Fibroblast of peridontal ligament (primary cell): ENCODE measurements at regions not wholly inside any gene's neighbourhood (a gene's known extent, or its start where the extent isn't known, plus 50 kb on each side); places are given as distances from the start of the nearest gene placed in this dataset.

Experiments used
- DNase-seq: peaks from one replicate; pipeline ENCODE4 v3.0.0-alpha.2; 2010; ENCODE audit errors: extremely low read depth

DNA sequence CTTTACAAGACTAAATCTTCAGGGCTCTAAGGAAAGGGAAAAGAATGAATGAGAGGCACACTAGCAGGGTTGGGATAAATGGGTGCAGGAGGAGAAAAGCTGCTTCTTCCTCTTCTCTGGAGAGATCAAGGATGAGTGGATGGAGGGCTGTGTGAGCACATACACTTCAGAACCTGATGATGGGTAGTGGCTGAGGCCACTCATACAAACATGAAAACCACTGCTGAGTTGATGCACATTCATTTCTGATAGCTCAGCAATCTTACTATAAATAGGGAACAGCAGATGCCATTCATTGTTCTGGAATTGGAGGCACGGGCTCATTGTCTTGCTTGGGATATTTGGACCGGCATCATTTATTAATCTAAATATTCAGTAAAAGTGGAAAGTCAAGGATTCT lies 152.4 kb upstream of the KCTD1 start:
- no peak for DNase-seq

- no peak for DNase-seq
Observed at GRCh38 chr18:26700201-26700600, 151.8 kb upstream of the KCTD1 start.

- DNase-seq, result no peak
Observed at GRCh38 chr18:26697186-26697884, 149.0 kb upstream of the KCTD1 start.

- DNase-seq, result no peak
Observed at GRCh38 chr18:26696786-26697185, 148.4 kb upstream of the KCTD1 start.

GRCh38 chr18:26696308-26696707 lies 148.0 kb upstream of the KCTD1 start:
- no peak for DNase-seq

DNA sequence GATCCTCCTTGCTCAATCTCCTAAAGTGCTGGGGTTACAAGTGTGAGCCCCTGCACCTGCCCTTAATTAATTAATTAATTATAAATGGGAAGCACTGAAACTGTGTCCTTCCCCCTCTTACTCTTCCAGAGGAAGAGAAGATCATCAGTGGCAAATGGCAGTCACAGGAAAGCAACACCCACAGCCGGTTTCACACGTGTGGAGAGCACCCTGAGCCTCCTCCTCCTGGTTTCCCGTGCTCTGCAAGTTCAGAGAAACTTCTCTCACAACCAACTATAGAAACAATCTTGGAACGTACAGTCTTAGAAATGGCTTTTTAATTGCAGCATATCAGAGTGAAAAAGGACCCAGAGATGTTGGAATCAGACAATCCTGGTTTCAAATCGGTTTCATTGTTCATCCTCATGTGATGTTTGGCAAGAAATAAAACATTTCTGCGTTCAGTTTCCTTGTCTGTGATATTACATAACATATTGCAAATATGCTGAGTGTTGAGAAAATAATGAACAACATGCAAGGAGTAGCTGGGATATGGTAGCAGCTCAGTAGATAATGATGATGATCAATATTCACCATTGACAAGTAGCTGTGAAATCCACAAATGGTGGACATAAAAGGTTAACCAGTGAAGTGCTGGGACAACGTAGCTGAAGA lies 141.0 kb upstream of the KCTD1 start:
- no peak for DNase-seq

DNA sequence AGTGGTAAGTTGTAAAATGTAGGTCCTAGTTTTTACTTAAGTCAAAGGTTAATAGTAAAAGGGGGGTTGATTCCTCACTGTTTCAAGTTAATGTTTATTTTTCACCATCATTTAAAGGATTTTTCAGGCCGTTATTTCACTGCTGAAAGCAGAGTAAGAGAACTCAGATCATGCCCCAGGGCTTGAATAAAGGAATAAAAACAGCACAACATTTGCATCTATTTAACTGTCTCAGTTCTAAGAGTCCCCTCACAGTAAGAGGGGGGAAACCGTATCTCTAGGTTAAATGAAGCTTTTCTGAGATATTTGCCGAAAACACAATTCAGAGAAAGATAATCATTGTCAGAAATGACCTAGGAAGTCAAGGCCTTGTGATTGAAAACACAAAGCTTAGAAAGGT lies 138.2 kb upstream of the KCTD1 start:
- no peak for DNase-seq

- no peak for DNase-seq
Observed at GRCh38 chr18:26685438-26686157, 137.2 kb upstream of the KCTD1 start.

DNA sequence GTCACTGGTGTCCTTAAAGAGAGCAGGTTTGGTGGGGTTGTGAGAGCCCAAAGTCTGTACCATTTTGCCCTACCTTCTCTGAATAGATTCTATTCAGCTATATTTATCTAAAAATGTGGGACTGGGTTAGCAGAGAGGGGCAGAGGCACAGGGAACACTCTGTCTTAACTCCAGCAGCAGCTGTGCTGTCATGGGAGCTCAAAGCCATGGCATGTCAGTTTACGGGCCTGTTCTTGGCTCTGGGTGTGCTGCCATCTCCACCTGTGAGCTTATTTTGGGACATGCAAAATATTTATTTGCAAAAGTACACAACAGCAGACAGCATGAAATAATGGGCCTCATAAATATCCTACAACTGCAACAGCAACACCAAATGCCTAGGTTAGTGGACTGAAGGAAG lies 129.6 kb upstream of the KCTD1 start:
- no peak for DNase-seq

GRCh38 chr18:26667046-26667445 lies 118.7 kb upstream of the KCTD1 start:
- no peak for DNase-seq

GRCh38 chr18:26662996-26663395 lies 114.6 kb upstream of the KCTD1 start:
- DNase-seq, result no peak

DNA sequence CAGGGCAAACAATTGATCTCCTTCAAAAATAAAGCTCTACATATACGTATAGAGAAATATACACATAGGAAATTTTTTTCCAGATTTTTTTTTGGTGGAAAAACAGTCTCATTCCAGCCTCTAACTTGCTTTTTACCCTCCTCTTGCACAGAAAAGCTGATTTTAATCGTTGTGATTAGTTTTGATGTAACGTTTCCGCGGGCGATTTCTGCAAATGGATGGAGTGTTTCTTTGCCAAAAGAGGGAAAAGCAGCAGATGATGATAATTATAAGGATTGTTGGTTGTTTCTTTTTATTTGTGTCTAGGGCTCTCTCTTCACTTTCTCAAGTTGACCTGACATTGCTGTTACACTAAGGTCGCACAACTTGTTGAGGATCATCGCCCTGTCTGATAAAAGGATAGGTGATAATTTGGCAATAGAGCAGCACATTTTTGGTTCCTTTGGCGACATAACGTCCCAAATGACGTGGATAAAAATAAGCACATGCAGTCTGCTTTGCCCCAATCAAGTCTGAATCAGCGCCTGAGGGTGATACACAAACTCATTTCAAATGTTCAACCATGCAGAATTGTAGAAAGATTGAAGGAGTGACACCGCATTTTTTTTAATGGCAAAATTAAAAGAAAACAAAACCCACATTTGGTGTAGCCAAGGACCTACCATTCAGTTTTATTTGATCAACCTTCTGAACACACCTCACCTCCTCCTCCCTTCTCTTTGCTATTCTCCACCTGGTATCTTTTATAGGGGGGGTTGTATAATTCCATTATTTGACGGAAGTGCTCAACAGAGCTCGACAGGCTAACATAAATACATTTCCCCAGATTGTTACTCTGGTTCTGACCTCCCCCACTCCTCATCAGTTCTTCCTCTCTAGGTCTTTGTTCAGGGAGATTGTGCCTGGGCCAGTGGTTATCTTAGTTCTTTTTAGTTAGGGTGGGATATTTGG lies 109.6 kb upstream of the KCTD1 start:
- DNase-seq, result no peak

- peak; percentile 42 for DNase-seq
Observed at GRCh38 chr18:26656944-26657536, 108.7 kb upstream of the KCTD1 start.

- no peak for DNase-seq
Observed at GRCh38 chr18:26656431-26656943, 108.1 kb upstream of the KCTD1 start.

- peak; percentile 13 for DNase-seq
Observed at GRCh38 chr18:26655525-26656430, 107.4 kb upstream of the KCTD1 start.

GRCh38 chr18:26654616-26655524 lies 106.5 kb upstream of the KCTD1 start:
- peak; percentile 30 for DNase-seq

DNA sequence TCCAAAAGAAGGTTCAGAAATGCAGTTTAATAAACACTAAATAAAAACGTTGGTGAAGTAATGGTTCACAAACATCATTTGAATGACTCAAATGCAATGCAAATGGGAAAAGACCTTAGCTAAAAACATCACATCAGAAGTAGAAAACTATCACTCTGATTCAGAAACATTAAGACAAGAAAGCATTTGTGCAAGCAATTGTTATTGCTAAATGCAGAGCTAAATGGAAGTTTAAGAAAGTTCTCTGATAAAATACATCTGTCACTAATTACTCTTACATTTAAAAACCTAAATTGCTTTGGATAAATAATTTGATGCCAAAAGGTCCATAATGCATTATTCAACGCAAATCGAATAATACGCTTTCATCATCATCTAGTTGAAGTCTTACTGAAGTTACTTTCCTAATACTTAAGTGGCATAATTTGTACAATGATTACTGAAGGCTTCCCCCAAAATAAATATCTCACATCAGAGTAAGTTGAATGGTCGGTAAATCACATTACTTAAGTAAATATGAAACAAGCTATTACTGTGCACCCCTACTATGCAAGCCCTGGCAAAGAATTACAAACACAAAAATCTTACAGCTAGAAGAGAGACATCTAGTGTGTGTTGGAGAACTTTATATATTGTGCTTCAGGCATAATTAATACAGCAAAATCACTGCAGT lies 105.7 kb upstream of the KCTD1 start:
- no peak for DNase-seq

DNA sequence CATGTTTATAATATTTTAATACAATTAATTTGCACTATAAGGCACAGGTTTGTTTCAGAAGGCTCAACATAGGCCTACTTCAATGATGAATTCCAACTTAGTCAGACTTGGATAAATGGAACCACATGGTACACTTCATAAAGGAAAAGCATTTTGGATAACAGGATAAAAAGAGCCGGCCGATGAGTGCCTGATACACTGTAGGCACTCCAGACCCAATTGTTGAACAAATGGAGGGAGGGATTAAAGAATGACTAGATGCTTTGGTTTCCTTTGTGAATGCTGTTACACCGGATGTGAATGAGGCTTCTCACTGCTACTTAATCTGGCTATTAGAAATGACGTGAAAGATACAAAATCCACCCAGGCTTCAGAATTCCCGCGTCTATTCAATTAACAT lies 104.1 kb upstream of the KCTD1 start:
- DNase-seq, result no peak
